GM19043 (cell line): ENCODE measurements at regions not wholly inside any gene's neighbourhood (a gene's known extent, or its start where the extent isn't known, plus 50 kb on each side); places are given as distances from the start of the nearest gene placed in this dataset.
"Not testable (repeated sequence)": the region's sequence is repeated elsewhere in the genome, so short reads cannot be mapped to it uniquely, and the experiment has no call there.

Source experiments
- ATAC-seq: cut with Tn5 transposase; IDR thresholded peaks from one replicate; pipeline ENCODE4 v1.9.1; 2021; ENCODE audit warnings: low read depth; ENCODE audit not compliant: unreplicated experiment

DNA sequence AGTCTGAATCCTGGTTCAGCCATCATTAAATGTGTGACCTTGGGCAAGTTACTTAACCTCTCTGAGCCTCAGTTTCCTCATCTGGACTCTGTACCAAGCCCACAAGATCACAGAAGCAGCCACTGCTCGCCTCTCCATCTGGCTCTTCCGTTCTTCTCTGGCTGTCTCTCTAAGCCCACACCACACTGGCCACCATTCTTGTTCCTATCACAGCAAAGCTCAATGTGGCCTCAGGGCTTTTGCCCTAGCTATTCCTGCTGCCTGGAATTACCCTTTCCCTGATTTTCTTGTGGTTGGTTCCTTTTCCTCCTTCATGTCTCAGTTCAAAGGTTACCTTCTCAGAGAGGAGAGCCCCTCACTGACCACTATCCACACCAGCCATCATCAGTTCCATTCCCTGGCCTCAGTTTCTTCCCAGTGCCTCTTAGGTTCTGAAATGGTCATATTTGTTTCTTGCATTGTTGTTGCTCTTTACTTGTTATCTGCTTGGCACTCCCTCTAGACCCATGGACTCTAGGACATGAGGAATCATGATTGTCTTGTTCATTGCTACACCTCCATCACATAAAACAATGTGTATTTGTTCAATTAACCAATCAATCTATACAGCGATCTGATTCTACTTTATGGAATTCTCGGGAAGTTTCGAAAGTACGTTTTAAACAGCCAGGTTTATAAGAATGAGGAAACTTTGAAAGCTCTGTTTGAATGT, 56.5 kb upstream of the PTPN1 start:
- no peak for ATAC-seq

DNA sequence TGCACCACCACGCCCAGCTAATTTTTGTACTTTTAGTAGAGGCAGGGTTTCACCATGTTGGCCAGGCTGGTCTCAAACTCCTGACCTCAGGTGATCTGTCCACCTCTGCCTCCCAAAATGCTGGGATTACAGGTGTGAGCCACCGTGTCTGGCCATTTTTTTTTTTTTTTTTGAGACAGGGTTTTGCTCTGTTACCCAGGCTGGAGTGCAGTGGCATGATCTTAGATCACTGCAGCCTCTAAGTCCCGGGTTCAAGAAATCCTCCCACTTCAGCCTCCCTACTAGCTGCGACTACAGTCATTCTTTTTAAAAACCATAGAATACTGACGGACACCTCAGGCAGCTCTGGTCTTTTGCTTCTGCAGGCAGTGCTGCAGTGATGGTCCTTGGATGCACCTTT, 54.9 kb upstream of the PTPN1 start:
- ATAC-seq, result not testable (repeated sequence)

DNA sequence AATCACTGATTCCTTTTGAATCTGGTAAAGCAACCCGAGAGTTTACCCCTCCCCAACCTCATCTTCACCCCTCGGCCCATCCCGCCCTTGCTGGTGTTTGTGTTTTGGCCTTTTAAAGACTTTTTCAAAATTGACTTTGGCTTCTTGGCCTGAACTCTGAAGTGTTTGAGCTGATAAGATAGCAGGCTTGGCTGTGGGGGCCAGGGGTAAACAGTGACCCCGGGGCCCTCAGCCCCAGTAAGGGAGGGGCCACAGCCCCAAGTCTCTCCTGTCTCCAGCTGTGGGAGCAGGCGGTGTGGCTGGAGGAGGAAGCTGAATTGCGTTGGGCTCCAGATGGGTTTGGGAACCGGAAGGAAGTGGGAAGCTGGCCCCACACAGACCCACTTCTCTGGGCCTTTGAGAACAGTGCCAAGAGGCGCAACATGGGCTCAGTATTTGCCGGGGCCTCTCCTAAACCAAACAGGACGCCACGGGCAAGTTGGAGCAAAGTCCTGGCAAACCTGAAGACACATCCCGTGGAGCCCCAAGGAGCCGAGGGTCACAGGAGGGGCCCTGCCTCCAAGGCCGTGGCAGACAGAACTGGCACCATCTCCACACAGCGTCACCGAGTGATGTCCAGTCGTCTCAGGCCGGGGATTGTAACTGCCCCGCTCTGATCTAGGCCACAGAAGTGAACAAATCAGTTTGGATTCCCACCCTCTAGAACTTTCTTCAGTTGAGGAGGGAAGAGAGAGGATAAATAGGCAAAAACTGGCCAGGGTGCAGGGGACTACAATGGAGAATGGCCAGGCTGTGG, 54.3 kb upstream of the PTPN1 start:
- no peak for ATAC-seq

DNA sequence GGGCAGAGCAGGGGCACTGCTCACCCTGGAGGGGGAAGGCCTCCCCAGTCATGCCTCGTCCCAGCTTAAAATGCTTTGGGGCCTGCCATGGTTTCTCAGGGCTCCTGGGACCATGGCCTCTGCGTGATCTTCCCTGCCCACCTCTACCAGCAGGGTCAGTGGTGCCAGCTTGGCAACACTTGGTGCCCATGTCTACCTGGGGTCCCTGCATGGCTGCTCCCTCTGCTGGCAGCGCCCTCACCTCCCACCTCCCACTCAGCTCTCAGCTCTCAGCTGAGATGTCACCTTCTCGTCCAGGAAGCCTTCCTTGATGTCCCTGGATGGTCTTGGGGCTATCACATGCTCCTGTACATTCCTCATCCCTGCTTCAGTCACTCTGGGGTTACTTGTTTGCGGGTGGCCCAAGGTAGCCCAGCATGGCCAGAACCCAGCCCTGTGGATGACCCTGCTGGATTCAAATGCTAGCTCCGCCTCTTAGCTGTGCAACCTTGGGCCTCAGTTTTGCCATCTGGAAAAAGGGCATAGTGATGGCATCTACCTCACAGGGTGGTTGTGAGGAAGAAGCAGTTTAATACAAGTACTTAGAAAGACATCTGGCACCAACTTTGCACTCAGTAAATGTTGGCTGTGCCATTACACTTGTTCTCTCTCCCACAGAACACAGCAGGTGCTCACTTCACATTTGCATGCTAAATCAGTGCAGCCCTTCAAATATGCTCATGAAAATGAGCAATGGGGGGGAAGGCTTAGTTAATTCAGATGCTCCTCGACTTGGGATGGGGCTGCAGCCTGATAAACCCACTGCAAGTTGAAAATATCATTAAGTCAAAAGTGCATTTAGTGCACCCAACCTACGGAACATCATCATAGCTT, 53.5 kb upstream of the PTPN1 start:
- no peak for ATAC-seq

DNA sequence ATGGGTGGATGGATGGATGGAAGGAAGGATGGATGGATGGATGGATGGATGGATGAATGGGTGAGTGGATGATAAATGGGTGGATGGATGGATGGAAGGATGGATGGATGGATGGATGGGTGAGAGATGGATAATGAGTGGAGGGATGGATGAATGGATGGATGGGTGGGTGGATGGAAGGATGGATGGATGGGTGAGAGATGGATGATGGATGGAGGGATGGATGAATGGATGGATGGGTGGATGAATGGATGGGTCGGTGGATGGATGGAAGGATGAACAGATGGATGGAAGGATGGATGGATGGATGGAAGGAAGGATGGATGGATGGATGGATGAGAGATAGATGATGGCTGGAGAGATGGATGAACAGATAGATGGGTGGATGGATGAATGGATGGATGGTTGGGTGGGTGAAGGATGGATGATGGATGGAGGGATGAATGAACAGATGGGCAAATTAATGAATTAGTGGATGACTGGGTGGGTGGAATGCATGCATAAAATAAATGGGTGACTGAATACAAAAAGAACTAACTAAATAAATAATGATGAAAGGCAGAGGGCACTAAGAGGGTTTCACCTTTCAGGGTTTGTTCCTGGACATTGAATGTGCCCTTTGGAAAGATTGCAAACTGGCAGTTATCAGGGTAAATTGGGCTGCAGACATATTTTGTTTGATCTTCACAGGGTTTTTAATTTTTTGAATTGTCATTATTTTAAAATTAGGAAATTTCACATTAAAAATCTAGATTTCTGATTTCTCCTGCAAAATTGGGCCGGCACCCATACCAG, 50.9 kb upstream of the PTPN1 start:
- ATAC-seq, result no peak

DNA sequence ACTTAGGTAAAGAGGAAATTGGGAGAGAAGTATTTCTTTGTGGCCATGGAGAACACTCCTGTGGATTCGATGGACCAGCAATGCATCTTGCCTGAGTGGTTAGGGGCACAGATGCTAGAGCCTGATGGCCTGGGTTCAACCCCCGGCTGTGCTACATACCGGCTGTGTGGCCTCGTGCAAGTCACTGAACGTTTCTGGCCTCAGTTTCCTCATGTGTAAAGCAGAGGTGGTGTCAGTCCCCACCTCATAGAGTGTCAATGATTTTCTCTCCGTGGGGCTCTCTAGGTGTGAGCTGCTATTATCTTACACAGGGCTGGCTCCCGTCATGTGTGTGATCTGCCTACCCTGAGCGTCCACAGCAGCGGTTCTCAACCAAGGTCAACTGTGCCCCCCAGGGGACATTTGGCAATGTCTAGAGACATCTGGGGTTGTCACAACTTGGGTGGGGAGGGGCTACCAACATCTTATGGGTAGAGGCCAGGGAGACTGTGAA, 50.0 kb upstream of the PTPN1 start:
- ATAC-seq, result no peak
